Tibial artery (tissue), 4 donors: ENCODE measurements at regions not wholly inside any gene's neighbourhood (a gene's known extent, or its start where the extent isn't known, plus 50 kb on each side); places are given as distances from the start of the nearest gene placed in this dataset.

Experiments
- DNase-seq, 2 donors: peaks; one replicate each; pipeline ENCODE4 v3.0.0-alpha.2; 2019
- H3K27ac ChIP-seq, 2 donors: fragments of 200-600 bp; sonication (generic) in 1 of 2; 1 replicate in 1 of 2; 2 replicates in 1 of 2; pipeline ENCODE4 v1.5.1; 2018 to 2019; ENCODE audit warnings: mild to moderate bottlenecking in 1 of 2
- H3K27me3 ChIP-seq, 2 donors: fragments of 200-600 bp; sonication (generic) in 1 of 2; one replicate each; pipeline versions ENCODE4 v1.5.1 to v1.6.0; 2016 to 2019
- H3K36me3 ChIP-seq, 3 donors: fragments of 200-600 bp; sonication (generic) in 2 of 3; one replicate each; pipeline ENCODE4 v1.5.1; 2016 to 2019; ENCODE audit warnings: mild to moderate bottlenecking in 2 of 3
- H3K4me1 ChIP-seq, 4 donors: fragments of 200-600 bp; sonication (generic) in 2 of 4; 1 replicate in 3 of 4; 2 replicates in 1 of 4; pipeline ENCODE4 v1.5.1; 2016 to 2019
- H3K4me3 ChIP-seq, 2 donors: fragments of 200-600 bp; sonication (generic) in 1 of 2; 1 replicate in 1 of 2; 2 replicates in 1 of 2; pipeline ENCODE4 v1.5.1; 2018 to 2019; ENCODE audit warnings: mild to moderate bottlenecking in 2 of 2
- H3K9me3 ChIP-seq, 3 donors: fragments of 200-600 bp; sonication (generic) in 1 of 3; one replicate each; pipeline ENCODE4 v1.5.1; 2016 to 2019
- CTCF ChIP-seq, 2 experiments: fragments of 200-600 bp in 1 of 2; fragments of 450-650 bp in 1 of 2; IDR thresholded peaks; one replicate each; pipeline ENCODE4 v1.5.1; 2017 to 2019; ENCODE audit warnings: antibody characterized with exemption in 2 of 2, mild to moderate bottlenecking in 1 of 2, moderate library complexity in 1 of 2
- intact Hi-C: fragments of 100-400 bp; cut with DNase I; formaldehyde crosslinking; loops from one replicate; pipeline ENCODE4 v1.15.0; 2023; ENCODE audit warnings: low total_unique reads

GRCh38 chr5:38013107-38013506 lies 173.3 kb upstream of the GDNF start:
- no peak for TF ChIP-seq CTCF (IDR thresholded peaks at IDR 0.05)

GRCh38 chr5:38011668-38012188 lies 171.9 kb upstream of the GDNF start:
- Histone ChIP-seq H3K4me3 (no peak overlapping the region), H3K36me3 (no peaks in the 10 kb centered on the region), H3K27ac (no peak overlapping the region), H3K4me1 (no peaks in the 10 kb centered on the region), H3K9me3 (no peaks in the 10 kb centered on the region), H3K27me3 (no peaks in the 10 kb centered on the region)
- no peak for TF ChIP-seq CTCF (IDR thresholded peaks at IDR 0.05)
- intact Hi-C loops = no loop called here
- no peak for DNase-seq

More at GRCh38 chr5:38013107-38013506, 173.3 kb upstream of the GDNF start:
- Histone ChIP-seq H3K27ac (no peak overlapping the region), H3K36me3 (no peaks in the 10 kb centered on the region), H3K4me3 (no peak overlapping the region), H3K9me3 (no peaks in the 10 kb centered on the region), H3K27me3 (no peaks in the 10 kb centered on the region), H3K4me1 (no peaks in the 10 kb centered on the region)
- intact Hi-C loops = no loop called here
- DNase-seq = no peak

- H3K9me3 ChIP-seq = no peaks in the 10 kb centered on the region
- H3K4me3 ChIP-seq = no peak overlapping the region
- H3K27ac ChIP-seq = no peak overlapping the region
- DNase-seq = no peak
- intact Hi-C loops = no loop called here
- no peaks in the 10 kb centered on the region for H3K36me3 ChIP-seq
- no peak for TF ChIP-seq CTCF (IDR thresholded peaks at IDR 0.05)
- H3K4me1 ChIP-seq = no peaks in the 10 kb centered on the region
- no peaks in the 10 kb centered on the region for H3K27me3 ChIP-seq
These were observed 170.0 kb upstream of the GDNF start for GRCh38 chr5:38009749-38010358.

GRCh38 chr5:38008198-38008597 lies 168.4 kb upstream of the GDNF start:
- no peak overlapping the region for H3K4me3 ChIP-seq
- TF ChIP-seq CTCF (IDR thresholded peaks at IDR 0.05) = no peak
- no peaks in the 10 kb centered on the region for H3K4me1 ChIP-seq
- H3K27ac ChIP-seq = no peak overlapping the region
- no peaks in the 10 kb centered on the region for H3K36me3 ChIP-seq
- H3K27me3 ChIP-seq = no peaks in the 10 kb centered on the region
- DNase-seq = no peak
- intact Hi-C loops = no loop called here
- H3K9me3 ChIP-seq = no peaks in the 10 kb centered on the region

- H3K27me3 ChIP-seq = no peaks in the 10 kb centered on the region
- no peaks in the 10 kb centered on the region for H3K9me3 ChIP-seq
- no peak overlapping the region for H3K4me3 ChIP-seq
- DNase-seq = no peak
- intact Hi-C loops = no loop called here
- no peak for TF ChIP-seq CTCF (IDR thresholded peaks at IDR 0.05)
- no peak overlapping the region for H3K27ac ChIP-seq
- no peaks in the 10 kb centered on the region for H3K36me3 ChIP-seq
- H3K4me1 ChIP-seq = no peaks in the 10 kb centered on the region
These were observed 159.8 kb upstream of the GDNF start for GRCh38 chr5:37999593-37999992.

GRCh38 chr5:37996918-37997317 lies 157.1 kb upstream of the GDNF start:
- no peak overlapping the region for H3K4me3 ChIP-seq
- no peaks in the 10 kb centered on the region for H3K9me3 ChIP-seq
- no peaks in the 10 kb centered on the region for H3K4me1 ChIP-seq
- H3K36me3 ChIP-seq = no peaks in the 10 kb centered on the region
- DNase-seq = no peak
- H3K27ac ChIP-seq = no peak overlapping the region
- no peak for TF ChIP-seq CTCF (IDR thresholded peaks at IDR 0.05)
- intact Hi-C loops = no loop called here
- no peaks in the 10 kb centered on the region for H3K27me3 ChIP-seq
